Left lung (tissue), 4 donors: ENCODE measurements at regions not wholly inside any gene's neighbourhood (a gene's known extent, or its start where the extent isn't known, plus 50 kb on each side); places are given as distances from the start of the nearest gene placed in this dataset.

Source experiments
- ATAC-seq: fragments of 200-7000 bp; cut with Tn5 transposase; one replicate; pipeline ENCODE4 v1.9.1; 2020; ENCODE audit warnings: moderate library complexity
- DNase-seq, 4 donors: peaks; one replicate each; pipeline ENCODE4 v3.0.0-alpha.2; 2013 to 2020
- H3K27ac ChIP-seq, 2 donors: fragments of 200-600 bp; sonication (generic) in 1 of 2; one replicate each; pipeline versions ENCODE4 v1.5.0 to v1.8.0; 2020 to 2021
- H3K27me3 ChIP-seq, 2 donors: fragments of 200-600 bp; sonication (generic) in 1 of 2; one replicate each; pipeline versions ENCODE4 v1.5.0 to v1.8.0; 2020 to 2021
- H3K36me3 ChIP-seq, 2 donors: fragments of 200-600 bp; sonication (generic) in 1 of 2; one replicate each; pipeline versions ENCODE4 v1.5.0 to v1.8.0; 2020 to 2021
- H3K4me1 ChIP-seq, 2 donors: fragments of 200-600 bp; one replicate each; pipeline ENCODE4 v1.8.0; 2021
- H3K4me3 ChIP-seq, 2 donors: fragments of 200-600 bp; sonication (generic) in 1 of 2; one replicate each; pipeline versions ENCODE4 v1.5.0 to v1.8.0; 2020 to 2021; ENCODE audit warnings: mild to moderate bottlenecking in 1 of 2
- H3K9me3 ChIP-seq, 2 donors: fragments of 200-600 bp; sonication (generic) in 1 of 2; one replicate each; pipeline versions ENCODE4 v1.5.0 to v1.8.0; 2020 to 2021
- intact Hi-C, 2 donors: fragments of 100-400 bp; cut with DNase I; formaldehyde crosslinking; loops; one replicate each; pipeline versions ENCODE4 v1.11.2 to v1.14.2; 2022
- TF ChIP-seq, protein P1 (sequence below), 2 donors: fragments of 200-600 bp; sonication (generic) in 1 of 2; IDR thresholded peaks; one replicate each; pipeline versions ENCODE4 v1.5.0 to v1.8.0; 2021; ENCODE audit warnings: antibody characterized with exemption in 2 of 2
- donor health status: DM: no; HTN: yes; CAD: no.
- donor health status: DM: no; HTN: no; CAD: no.

DNA sequence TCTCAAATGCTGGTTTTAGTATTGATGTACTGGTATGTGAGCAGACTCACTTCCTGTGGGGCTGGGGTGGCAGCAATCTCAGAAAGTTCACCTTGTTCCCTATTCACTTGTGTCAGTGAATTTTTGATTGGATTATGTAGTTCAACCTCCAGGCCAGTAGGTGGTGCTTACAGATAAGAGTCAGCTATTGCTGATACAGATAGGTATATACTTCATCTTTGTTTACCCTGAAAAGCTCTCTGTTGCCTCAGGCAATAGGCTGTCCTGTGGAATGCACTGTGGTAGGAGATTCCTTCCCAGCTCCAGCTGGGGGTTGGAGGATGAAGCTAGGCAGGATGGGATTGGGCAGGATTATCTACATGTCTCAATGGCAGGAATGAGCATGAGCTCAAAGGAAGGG lies 851.2 kb upstream of the EYS start:
- no peaks in the 10 kb centered on the region for H3K27me3 ChIP-seq
- H3K4me3 ChIP-seq: no peak overlapping the region
- TF ChIP-seq, protein P1, sequence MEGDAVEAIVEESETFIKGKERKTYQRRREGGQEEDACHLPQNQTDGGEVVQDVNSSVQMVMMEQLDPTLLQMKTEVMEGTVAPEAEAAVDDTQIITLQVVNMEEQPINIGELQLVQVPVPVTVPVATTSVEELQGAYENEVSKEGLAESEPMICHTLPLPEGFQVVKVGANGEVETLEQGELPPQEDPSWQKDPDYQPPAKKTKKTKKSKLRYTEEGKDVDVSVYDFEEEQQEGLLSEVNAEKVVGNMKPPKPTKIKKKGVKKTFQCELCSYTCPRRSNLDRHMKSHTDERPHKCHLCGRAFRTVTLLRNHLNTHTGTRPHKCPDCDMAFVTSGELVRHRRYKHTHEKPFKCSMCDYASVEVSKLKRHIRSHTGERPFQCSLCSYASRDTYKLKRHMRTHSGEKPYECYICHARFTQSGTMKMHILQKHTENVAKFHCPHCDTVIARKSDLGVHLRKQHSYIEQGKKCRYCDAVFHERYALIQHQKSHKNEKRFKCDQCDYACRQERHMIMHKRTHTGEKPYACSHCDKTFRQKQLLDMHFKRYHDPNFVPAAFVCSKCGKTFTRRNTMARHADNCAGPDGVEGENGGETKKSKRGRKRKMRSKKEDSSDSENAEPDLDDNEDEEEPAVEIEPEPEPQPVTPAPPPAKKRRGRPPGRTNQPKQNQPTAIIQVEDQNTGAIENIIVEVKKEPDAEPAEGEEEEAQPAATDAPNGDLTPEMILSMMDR (IDR thresholded peaks at IDR 0.05): no peak
- no peaks in the 10 kb centered on the region for H3K36me3 ChIP-seq
- H3K27ac ChIP-seq: no peak overlapping the region
- DNase-seq (no peak), ATAC-seq (no peak)
- H3K4me1 ChIP-seq: no peaks in the 10 kb centered on the region
- intact Hi-C loops: no loop called here
- H3K9me3 ChIP-seq: peaks cover 0 to 26% of the 10 kb centered on the region in 2 donors

DNA sequence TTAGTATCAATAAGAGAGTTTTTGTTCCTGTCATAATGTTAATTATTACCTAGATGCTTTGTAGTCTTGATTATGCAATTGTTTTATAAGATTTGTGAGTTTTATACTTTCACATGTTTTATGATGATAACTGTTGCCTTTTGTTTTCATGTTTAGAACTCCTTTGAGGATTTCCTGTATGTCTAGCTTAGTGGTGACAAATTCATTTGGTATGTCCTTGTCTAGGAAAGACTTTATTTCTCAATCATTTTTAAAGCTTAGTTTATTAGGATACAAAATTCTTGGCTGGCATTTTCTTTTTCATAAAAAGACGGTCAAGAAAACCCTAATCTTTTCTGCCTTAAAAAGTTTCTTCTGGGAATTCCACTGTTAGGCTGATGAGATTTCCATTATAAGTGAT lies 849.9 kb upstream of the EYS start:
- intact Hi-C loops: no loop called here
- no peaks in the 10 kb centered on the region for H3K36me3 ChIP-seq
- TF ChIP-seq, protein P1 (IDR thresholded peaks at IDR 0.05): no peak
- ATAC-seq (no peak), DNase-seq (no peak)
- H3K4me1 ChIP-seq: no peaks in the 10 kb centered on the region
- no peak overlapping the region for H3K4me3 ChIP-seq
- H3K27me3 ChIP-seq: no peaks in the 10 kb centered on the region
- H3K27ac ChIP-seq: no peak overlapping the region
- H3K9me3 ChIP-seq: peaks cover 0 to 23% of the 10 kb centered on the region in 2 donors

DNA sequence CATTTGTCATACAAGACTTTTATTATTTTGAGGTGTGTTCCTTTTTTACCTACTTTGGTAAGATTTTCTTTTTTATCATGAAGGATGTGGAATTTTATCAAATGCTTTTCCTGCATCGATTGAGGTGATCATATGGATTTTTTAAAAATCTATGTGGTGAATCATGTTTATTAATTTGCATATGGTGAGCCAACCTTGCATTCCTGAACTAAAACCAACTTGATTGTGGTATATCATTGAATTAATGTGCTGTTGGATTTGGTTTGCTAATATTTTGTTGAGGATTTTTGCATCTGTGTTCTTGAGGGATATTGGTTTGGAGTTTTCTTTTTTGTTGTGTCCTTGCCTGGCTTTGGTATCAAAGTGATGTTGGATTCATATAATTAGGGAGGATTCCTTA lies 848.1 kb upstream of the EYS start:
- H3K4me1 ChIP-seq: no peaks in the 10 kb centered on the region
- intact Hi-C loops: no loop called here
- no peak for DNase-seq
- no peak overlapping the region for H3K4me3 ChIP-seq
- peaks cover 0 to 21% of the 10 kb centered on the region in 2 donors for H3K9me3 ChIP-seq
- TF ChIP-seq, protein P1 (IDR thresholded peaks at IDR 0.05): no peak
- H3K27me3 ChIP-seq: no peaks in the 10 kb centered on the region
- no peak for ATAC-seq
- H3K27ac ChIP-seq: no peak overlapping the region
- no peaks in the 10 kb centered on the region for H3K36me3 ChIP-seq

DNA sequence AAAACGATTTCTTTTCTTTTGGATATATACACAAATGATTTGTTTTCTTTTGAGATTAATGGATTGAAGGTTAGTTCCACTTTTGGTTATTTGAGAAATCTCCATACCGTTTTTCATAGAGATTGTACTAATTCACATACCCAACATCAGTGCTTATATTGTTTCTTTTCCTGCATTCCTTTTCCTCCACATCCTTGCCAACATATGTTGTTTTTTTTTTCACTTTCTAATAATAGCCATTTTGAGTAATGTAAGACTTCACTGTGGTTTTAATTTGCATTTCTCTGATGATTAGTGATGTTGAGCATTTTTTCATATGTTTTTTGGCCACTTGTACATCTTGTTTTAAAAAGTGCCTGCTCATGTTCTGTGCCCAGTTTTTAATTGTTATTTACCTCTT lies 846.4 kb upstream of the EYS start:
- no peak for ATAC-seq
- Histone ChIP-seq H3K4me3 (no peak overlapping the region), H3K4me1 (no peaks in the 10 kb centered on the region), H3K36me3 (no peaks in the 10 kb centered on the region), H3K27me3 (no peaks in the 10 kb centered on the region), H3K27ac (no peak overlapping the region), H3K9me3 (peaks cover 0 to 21% of the 10 kb centered on the region in 2 donors)
- no peak for DNase-seq
- intact Hi-C loops: no loop called here
- TF ChIP-seq, protein P1 (IDR thresholded peaks at IDR 0.05): no peak

DNA sequence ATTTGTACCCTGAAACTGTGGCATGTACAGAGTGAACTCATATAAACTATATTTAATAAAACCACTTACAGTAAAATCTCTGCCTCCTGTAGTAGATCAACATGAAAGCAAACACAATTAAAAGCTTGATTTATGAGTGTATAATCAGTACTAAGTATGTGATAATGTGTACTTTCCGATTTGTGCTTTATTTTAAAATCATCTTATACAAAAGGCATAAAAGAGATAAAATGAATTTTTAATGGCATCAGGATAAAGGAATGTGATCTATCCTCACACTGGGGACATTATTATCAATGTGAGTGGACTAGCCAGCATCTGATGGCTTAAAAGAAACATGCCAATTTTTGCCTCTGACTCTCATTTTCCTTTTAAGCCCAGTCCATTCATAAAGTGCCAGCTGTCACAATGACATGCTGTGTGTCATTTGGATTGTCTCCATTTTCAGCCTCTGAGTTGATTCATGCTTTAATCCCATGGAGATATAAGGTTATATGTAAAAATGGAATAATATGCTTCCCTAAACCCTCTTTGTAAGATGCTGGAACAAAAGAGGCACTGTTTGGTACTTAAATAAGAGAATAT lies 831.6 kb upstream of the EYS start:
- intact Hi-C loops: no loop called here
- ATAC-seq: no peak
- H3K27ac ChIP-seq: no peak overlapping the region
- no peak overlapping the region for H3K4me3 ChIP-seq
- H3K27me3 ChIP-seq: no peaks in the 10 kb centered on the region
- H3K36me3 ChIP-seq: no peaks in the 10 kb centered on the region
- H3K4me1 ChIP-seq: no peaks in the 10 kb centered on the region
- DNase-seq: peak in 2 of 4 donors; percentile 34 to 35
- TF ChIP-seq, protein P1 (IDR thresholded peaks at IDR 0.05): no peak
- peaks cover 0 to 6% of the 10 kb centered on the region in 2 donors for H3K9me3 ChIP-seq
